HUDEP-2 (cell line): ENCODE measurements at regions not wholly inside any gene's neighbourhood (a gene's known extent, or its start where the extent isn't known, plus 50 kb on each side); places are given as distances from the start of the nearest gene placed in this dataset.
A peak's percentile ranks its signal among the peaks of the same experiment; 100 is the strongest.

Source experiments
- DNase-seq, 76 experiments: peaks; one replicate each; lab custom pipeline; 2025; ENCODE audit not compliant: unreplicated experiment in 76 of 76; lab: John Stamatoyannopoulos, UW

DNA sequence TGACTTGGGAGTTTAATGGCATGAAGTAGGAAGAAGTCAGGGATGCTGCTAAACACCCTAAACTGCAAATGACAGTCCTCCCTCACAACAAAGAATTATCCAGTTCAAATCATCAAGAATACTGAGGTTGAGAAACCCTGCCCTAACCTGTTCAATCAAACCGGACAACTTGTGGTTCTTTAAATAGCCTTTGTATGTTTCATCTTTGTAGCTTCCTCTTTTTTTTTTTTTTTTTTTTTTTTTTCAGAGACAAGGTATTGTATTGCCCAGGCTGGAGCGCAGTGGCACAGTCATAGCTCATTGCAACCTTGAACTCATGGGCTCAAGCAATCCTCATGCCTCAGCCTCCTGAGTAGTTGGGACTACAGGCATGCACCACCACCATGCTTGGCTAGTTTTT is 52.5 kb upstream of the TTC29 start:
- DNase-seq: peak in 1 of 76 experiments; percentile 0

DNA sequence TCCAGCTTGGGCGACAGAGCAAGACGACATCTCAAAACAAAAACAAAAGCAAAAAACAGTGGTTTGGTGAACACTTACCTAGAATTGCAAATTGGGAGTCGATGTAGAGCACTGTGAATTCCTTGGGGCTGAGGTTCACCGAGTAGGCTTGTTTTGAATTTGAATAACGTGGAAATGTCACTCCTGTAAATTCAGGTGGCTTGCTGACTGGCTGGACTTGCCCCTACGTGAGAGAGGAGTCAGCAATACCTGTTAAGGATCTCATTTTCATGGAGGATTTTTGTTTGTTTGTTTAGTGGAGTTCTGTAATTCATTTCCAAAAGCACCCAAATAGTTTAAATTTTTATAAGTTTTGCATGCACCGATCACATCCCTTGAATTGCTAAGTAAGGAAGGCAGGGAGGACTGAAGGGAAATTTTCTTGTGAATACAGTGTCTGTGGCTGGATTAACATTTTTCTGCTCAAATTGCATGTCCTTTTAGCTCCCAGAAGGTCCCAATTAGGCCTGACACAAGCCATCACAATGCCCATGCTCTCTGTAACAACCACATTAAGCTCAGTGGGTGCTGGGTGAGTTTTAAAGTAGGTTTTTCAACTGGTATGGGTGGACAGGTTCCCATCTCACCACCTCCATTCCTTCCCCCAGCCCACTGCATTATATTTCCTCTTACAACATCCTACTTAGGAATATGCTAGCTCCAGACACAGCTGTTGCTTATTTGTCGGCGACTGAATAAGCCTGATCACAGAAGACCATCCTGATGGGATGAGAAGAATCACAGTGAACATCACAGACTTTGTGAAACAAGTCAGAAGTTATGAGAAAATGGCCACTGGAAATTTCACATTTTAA is 58.5 kb upstream of the TTC29 start:
- DNase-seq: no peak

DNA sequence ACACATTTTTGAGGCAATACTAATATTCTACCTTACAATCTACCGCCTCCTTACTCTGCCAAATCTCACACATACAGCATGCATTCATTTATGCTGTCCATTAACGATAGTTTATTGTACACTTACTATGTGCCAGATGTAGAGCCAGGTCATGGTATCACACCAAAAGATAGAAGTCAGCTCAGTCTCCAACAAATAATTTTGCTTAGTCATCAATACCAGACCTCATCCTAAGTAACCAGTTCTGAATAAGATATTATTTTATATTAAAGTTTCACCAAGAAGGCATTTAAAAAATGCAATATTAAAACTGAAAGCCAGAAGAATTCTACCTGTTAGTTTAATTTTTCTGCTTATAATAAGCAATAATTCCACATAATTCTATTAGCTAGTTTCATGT is 60.6 kb upstream of the TTC29 start:
- no peak for DNase-seq

DNA sequence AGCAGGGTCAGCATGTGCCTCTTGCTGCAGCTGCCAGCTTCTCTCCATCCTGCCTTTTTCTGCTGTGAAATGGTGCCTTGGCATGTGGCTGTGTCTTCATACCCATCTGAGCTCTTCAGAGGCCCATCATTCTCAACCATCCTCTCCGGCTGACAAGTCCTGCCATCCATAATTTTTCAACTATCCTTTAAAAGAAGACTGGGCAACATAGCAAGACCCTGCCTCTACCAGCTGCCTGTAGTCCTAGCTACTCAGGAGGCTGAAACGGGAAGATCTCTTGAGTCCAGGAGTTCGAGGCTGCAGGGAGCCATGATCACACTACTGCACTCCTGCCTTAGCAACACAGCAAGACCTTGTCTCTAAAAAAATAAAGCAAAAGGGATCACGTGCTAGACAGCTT is 64.2 kb upstream of the TTC29 start:
- no peak for DNase-seq

DNA sequence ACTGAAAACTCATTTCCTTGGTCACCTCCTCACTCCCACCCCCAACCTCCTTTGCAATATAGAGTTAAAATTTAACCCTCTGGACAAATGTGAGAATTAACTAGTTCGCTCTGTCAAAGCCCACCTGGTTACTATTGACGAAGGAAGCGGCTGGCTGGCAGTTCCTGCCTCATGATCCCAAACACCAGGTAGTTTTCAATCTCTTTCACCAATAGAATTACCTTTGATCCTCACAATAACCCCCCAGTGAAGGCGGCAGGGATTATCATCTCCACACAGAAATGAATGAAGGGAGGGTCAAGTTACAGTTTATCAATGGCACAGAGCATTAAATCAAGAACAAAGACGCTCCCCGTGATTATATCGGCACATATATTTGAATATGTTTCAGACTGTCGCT is 65.7 kb upstream of the TTC29 start:
- no peak for DNase-seq

DNA sequence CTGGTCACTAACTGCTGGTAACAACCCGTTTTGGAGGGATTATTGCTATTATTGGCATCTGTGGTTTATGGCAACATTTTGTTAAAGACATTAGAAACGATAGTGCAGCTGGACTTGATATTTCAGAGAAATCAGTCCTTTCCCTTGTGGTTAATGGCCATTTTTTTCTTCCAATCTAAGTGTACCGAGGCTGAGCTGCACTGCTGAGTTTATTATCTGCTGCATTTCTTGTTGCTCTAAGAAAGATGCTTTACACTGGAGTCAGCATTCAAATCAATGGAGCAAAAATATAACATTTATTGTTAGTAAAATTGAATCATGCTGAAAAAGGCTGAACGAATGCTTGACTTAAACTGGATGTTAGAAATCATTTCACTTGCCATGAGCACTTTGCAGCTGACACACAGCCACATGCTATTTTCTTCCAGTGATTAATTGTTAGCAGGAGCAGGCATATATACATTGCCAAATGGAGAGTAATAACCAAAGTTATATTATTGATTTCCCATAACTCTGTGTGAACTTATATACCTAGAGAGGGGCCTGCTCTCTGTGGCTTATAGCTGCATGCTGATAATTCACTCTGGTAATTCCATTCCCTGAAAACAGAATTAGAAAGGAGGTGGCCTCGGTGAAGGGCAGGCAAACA is 66.5 kb upstream of the TTC29 start:
- DNase-seq: no peak

DNA sequence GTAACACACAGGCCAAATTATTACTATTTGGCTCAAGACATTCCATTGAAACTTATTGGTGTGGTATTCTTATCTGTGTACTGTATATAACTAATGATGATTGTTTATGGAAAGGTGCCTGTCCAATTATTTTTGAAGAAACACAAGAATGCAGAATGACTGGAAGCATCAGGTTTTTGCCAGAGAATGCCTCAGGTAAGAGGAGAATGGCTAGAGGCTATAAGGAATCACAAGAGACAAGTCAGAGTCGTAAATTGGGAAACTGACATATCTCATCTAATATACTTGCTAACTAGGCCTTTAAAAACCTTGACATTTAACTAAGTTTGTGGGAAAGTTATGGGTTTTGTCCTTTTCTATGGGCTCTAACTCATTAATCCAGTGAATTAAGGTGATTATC is 69.3 kb upstream of the TTC29 start:
- no peak for DNase-seq

DNA sequence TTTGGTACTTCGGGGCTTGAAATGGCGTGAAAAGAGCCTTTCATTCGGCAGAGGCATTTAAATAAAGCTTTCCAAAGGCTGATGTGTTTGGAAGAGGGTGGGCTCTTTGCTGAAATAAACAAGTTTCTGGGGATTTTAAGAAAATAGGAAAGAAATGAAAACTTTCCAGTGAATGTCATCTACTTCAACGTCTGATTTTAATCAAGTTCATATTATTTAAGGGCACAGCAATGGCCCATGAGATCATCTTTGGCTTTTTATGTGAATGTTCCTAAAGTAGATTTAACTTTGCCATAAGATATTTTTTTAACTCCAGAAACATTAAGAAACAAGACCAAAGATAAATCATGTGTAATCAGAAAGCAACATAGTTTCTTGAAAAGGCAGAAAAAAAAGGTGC is 69.8 kb upstream of the TTC29 start:
- no peak for DNase-seq

DNA sequence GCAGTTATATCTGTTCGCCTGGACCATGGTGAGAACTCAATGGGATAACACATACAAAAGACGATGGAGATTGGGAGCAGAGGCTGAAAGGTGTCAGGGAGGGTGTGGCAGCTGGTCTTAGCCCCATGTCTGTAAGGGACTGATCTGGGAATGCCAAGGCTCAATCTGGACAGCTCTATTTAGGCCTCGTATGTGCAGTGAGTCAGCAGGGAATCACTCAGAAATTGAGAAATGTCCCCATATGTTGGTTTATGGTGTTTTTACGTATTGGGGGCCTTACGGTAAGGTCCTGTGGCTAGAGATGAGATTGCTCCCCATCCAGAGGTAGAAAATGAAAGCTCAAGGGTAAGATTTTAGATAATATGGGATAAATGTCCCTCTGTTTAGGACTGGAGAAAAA is 71.4 kb upstream of the TTC29 start:
- DNase-seq: no peak

DNA sequence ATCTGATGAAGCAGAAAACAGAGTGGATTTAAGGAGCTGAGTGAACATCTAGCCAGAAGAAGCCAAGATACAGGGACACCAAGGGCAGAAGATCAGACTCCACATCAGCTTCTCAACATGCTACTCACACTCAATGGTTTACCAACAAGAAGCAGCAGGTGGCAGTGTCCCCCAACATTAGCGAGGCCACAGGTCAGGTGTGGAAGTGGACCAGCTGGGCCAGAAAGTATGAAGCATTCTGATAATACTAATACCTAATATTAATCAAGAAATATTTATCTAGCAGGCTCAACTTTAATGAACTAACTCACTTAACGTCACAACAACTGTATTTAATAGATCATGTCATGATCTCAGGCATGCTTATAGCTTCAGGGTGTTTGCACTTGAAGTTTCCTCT is 73.4 kb upstream of the TTC29 start:
- DNase-seq: peak in 42 of 76 experiments; percentile 0 to 65 (median 15)

DNA sequence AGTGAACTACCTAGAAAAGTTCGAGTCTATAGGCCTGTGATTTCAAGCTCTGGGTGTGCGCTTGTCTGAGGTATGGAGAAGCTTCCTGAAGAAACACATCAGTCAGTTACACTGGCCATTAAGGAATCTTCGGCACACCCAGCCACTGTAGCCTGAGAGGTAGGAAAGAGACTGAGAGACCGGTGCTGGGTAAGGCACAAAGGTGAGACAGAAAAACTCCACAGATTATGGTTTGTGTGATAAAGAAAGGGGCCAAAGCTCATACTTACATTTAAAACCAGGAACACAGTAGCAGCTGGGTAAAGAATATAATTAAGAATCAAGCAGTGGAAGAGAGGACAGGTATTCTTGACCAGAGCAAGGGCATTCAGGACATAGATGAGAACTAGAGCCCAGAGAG is 74.8 kb upstream of the TTC29 start:
- DNase-seq: no peak

DNA sequence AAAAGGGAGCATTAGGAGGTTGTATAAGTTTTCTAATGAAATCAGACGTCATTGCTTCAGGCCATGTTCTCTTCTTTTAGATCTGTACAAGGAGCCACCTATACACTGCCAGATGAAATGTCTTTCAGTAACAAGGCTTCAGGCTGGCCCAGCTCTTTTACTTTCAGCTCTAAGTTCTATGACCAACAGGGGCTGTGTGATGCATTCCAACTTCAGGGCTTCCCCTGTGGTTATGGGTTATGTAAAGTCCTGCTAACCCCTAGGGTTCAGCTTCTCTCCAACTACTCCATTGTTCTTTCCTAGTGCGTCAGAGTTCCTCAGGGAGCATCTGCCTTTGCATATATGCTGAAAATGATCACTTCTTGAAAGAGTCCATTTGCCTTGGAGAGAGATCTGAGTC is 79.4 kb upstream of the TTC29 start:
- DNase-seq: no peak

DNA sequence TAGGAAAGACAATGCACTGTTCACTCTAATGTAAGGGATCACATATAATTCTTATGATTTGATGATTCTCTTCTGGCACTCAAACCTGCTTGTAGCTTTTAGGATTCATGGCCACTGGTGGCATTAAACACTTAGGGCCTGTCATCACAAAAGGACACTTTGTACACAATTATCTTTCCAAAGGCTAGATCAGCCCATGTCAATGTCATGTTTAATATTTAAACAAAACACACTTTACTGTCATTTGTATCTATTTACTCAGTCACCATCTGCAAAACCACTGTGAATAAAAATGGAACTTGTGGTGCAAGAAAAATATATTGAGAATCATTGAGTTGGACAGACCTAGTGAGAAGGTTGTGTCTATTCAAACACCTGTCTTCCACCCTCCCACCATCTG is 83.6 kb upstream of the TTC29 start:
- DNase-seq: no peak

DNA sequence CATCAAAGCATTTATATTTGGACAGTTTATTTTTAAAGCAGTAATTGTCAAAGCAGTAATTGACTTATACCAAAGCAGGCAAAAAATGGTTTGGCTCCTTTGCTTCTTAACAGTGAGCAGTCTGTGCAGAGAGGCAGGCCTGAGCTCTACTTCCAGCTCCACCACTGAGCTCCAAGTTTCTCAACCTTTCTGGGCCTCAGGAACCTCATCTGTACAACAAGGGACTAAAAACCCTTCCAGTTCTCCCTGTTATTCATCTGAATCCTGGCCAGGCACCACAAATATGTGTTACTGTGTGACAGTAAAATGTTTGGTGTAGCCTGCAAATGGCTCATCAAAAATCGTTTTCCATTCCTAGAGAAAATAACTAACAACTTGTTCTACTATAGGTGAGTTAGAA is 88.7 kb upstream of the TTC29 start:
- no peak for DNase-seq

DNA sequence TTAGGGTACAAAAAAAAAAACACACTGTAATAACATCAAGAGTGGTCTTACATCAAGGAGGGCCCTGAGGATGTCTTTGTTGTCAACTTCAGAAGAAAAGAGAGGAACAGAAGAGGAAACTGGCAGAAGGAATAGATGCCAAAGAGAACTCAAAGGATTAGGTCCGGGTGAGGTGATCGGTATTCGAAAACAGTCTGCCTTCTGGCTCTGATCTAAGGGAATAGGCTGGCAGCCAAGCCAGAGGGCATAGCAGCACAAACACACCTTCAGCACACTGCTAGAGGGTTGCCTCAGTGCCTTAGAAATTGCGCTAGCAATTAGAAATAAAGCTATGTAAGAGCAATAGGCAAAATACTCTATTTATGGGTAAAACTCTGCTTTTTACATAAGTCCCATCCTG is 91.4 kb upstream of the TTC29 start:
- DNase-seq: no peak

DNA sequence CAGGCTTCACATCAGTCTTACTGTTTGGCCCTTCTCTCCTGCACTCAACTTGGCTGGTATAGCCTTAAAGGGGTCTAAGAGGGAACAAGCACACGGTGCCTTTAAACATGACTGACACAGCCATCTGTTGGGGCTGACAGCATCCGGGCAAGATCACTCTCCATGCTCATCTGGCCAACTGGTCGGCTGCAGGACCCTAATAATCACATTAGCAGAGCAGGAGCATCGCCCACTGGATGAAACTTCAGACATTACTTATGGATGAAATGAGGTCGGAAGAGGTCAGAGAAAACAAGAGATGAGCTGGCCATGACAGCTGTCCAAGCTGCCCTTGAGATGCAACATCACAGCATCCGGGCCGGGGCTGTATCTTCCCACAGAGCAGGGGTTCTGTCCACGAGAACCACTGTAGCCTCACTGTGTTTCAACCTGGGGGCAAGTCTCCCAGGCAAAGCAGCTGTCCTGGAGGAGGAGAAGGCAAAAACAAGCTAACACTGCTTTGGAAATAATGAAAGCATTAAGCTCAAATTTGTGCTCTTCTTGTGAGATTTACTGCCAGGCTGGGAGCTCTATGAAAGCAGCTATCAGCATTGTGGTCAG is 94.4 kb upstream of the TTC29 start:
- no peak for DNase-seq

DNA sequence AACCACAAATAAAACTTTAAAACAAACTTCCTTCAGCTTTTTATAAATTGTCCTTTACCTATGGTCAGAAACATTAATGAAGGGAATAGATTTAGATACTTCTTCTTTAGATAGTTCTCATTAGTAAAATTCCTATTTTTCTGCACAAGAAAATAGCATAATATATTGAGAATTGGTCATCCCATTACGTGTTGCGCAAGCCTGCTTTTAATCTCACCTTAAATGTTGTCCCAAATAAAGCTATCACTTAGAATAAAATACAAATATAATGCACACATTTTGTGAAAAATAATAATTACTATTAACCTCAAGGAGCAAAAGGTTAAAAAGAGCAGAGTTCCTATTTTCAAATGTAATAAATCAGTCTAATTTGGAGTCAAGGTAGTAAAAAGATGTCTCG is 95.2 kb upstream of the TTC29 start:
- no peak for DNase-seq

DNA sequence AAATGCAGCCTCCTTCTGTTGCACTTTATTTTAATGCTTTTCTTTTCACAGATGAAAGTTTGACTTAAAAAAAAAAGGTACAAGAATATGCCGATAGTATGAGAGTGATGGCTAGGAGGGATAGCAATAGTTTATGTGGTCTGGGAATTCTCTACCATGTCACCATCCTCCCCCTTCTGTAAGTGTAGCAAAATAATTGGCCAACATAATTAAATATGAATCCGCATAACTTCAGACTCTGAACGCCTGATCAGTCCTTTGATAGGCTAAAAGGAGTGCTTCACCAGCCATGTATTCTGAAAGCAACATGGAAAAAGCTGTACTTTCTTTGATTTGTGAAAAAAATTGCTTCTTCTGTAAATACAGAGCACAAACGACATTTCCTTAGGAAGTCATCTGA is 95.7 kb upstream of the TTC29 start:
- no peak for DNase-seq

DNA sequence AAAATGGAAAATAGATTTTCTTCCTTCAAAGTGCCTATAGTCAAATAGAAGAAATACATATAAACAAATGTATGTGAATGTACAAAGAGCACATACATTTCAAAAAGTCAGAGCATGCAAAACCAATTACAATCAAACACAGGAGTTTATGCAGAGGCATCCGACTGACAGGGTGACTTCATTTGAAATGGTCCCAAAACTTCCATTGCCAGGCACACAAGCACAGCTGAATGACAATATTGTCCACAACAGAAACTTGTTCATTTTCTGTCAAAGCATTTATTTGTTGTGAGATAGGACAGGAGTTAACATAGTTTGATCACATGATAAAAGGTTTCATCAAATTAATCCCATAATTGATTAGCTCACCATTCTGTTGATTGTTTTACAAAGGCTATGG is 96.4 kb upstream of the TTC29 start:
- DNase-seq: no peak

DNA sequence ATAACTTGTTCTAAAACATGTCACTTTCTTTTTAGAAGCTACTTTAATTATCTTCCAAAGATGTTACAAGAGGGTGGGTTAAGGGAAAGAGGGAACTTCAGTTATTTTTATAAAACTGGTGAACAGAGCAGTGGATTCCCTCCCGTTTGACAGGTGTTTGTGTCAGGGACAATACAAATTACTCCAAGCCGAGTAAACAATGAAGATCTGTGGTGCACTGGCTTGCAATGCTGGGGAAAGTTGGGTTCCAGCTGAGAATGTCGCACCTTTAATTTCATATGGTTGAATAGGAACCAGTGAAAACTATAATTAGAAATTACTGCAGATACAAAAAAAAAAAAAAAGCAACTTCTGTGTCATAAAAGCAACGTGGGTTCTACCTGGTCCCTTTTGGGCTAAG is 98.6 kb upstream of the TTC29 start:
- no peak for DNase-seq

DNA sequence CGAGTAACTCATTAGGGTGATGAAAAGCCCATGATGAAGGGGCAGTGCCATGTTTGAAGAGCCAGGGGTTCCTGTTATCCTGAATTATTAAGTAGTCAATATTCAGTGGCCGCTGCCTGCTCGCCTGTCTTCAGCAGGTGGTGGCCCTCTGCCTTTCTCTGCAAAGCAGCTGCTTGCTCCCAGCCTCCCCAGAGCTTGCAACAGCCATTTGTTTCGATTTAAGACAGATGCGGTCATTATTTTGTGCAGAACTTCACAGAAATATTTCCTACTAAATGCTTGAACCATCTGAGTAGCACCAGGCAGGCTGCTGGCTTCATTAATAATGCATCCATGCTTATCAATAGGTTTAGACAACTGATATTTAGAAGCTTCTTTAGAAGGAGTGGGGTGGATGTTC is 104.3 kb upstream of the TTC29 start:
- DNase-seq: no peak

DNA sequence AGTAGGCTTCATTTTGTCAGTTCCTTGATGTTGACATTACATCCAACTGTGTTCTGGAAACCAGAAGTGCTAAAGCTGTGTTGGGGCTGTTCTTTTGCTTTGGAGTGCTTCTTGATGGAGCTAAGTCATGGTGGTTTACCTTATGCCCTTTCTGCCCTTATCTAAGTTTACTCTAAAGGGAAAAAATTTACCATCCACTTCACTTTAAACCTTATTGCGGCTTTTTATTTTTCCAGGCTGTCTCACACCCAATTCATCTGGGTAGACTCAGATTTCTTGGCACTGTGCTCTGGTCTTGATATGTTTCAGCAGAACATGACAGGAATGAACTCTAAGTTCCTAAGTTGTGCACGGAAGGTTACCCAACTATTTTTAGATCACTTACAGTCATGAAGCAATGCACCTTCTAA is 104.7 kb upstream of the TTC29 start:
- DNase-seq: no peak
